ENCODE measurements at regions not wholly inside any gene's neighbourhood (a gene's known extent, or its start where the extent isn't known, plus 50 kb on each side); places are given as distances from the start of the nearest gene placed in this dataset.
"Not testable (repeated sequence)": the region's sequence is repeated elsewhere in the genome, so short reads cannot be mapped to it uniquely, and the experiment has no call there.

- no peak for DNase-seq (ENCODE audit: low read depth)
Measured at GRCh38 chrX:84611843-84612636, 109.8 kb upstream of the HDX start.

GRCh38 chrX:84634201-84634782, 132.0 kb upstream of the HDX start:
- no peak for DNase-seq (ENCODE audit: low read depth)

- no peak for DNase-seq (ENCODE audit: low read depth)
Measured at GRCh38 chrX:84666086-84666485, 163.8 kb upstream of the HDX start.

GRCh38 chrX:84690228-84690627, 188.0 kb upstream of the HDX start:
- no peak for DNase-seq (ENCODE audit: low read depth)

- no peak for DNase-seq (ENCODE audit: low read depth)
Measured at GRCh38 chrX:84709987-84710386, 207.7 kb upstream of the HDX start.

GRCh38 chrX:84710611-84711010, 208.4 kb upstream of the HDX start:
- no peak for DNase-seq (ENCODE audit: low read depth)

- DNase-seq (ENCODE audit: low read depth): no peak
Measured at GRCh38 chrX:84712621-84713020, 210.4 kb upstream of the HDX start.

GRCh38 chrX:84715315-84715714, 213.1 kb upstream of the HDX start:
- no peak for DNase-seq (ENCODE audit: low read depth)

- no peak for DNase-seq (ENCODE audit: low read depth)
Measured at GRCh38 chrX:84717343-84717742, 215.1 kb upstream of the HDX start.

GRCh38 chrX:84721416-84721815, 219.2 kb upstream of the HDX start:
- DNase-seq (ENCODE audit: low read depth): no peak

- DNase-seq (ENCODE audit: low read depth): no peak
Measured at GRCh38 chrX:84724576-84724975, 222.3 kb upstream of the HDX start.

- no peak for DNase-seq (ENCODE audit: low read depth)
Measured at GRCh38 chrX:84729408-84729807, 227.2 kb upstream of the HDX start.

- no peak for DNase-seq (ENCODE audit: low read depth)
Measured at GRCh38 chrX:84729809-84730208, 227.6 kb upstream of the HDX start.

GRCh38 chrX:84735025-84735424, 232.8 kb upstream of the HDX start:
- no peak for DNase-seq (ENCODE audit: low read depth)

GRCh38 chrX:84737471-84737871, 235.2 kb upstream of the HDX start:
- DNase-seq (ENCODE audit: low read depth): no peak

- DNase-seq (ENCODE audit: low read depth): no peak
Measured at GRCh38 chrX:84747516-84747915, 245.3 kb upstream of the HDX start.

GRCh38 chrX:84748965-84749656, 246.9 kb upstream of the HDX start:
- DNase-seq (ENCODE audit: low read depth): no peak

- no peak for DNase-seq (ENCODE audit: low read depth)
Measured at GRCh38 chrX:84760560-84760959, 243.1 kb upstream of the APOOL start.

GRCh38 chrX:84796321-84796720, 207.4 kb upstream of the APOOL start:
- no peak for DNase-seq (ENCODE audit: low read depth)

GRCh38 chrX:84830836-84831235, 172.8 kb upstream of the APOOL start:
- DNase-seq (ENCODE audit: low read depth): no peak

GRCh38 chrX:84846541-84846940, 157.1 kb upstream of the APOOL start:
- DNase-seq (ENCODE audit: low read depth): not testable (repeated sequence)

- not testable (repeated sequence) for DNase-seq (ENCODE audit: low read depth)
Measured at GRCh38 chrX:84851183-84851582, 152.5 kb upstream of the APOOL start.

GRCh38 chrX:84856791-84857190, 146.9 kb upstream of the APOOL start:
- DNase-seq (ENCODE audit: low read depth): not testable (repeated sequence)
